Ovary (tissue), 1 donor: ENCODE measurements at regions not wholly inside any gene's neighbourhood (a gene's known extent, or its start where the extent isn't known, plus 50 kb on each side); places are given as distances from the start of the nearest gene placed in this dataset.

Experiments
- EP300 ChIP-seq: sonication (generic); formaldehyde crosslinking; IDR thresholded peaks from one replicate; pipeline ENCODE4 v1.6.1; 2017; ENCODE audit warnings: antibody characterized with exemption
- POLR2A ChIP-seq: fragments of 450-650 bp; IDR thresholded peaks from one replicate; pipeline ENCODE4 v1.6.1; 2017; ENCODE audit warnings: antibody characterized with exemption, mild to moderate bottlenecking, moderate library complexity

DNA sequence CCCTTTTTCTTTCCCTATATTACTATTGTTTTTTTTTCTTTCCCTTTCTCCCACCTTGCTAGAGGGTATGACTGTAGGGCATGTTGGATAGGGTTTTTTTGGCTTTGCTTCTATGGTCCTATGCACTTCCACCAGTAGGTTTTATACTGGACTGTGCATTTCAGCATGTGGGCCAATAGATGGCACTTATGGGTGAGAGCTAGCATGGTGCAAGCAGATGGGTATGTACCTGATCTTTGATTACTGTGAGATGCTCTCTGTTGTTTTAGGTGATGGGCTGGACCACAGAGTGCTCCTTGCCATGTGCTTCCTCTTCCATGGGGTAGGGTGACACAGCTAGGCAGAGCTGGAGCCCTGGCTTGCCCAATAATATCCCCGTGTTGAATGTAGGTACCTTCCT lies 128.5 kb upstream of the CHD6 start:
- no peak for TF ChIP-seq POLR2A
- no peak for TF ChIP-seq EP300
